ENCODE measurements at regions not wholly inside any gene's neighbourhood (a gene's known extent, or its start where the extent isn't known, plus 50 kb on each side); places are given as distances from the start of the nearest gene placed in this dataset.
A peak's percentile ranks its signal among the peaks of the same experiment; 100 is the strongest.

- TF ChIP-seq CTCF (IDR thresholded peaks at IDR 0.05) (peak; percentile 52), ELF1 (IDR thresholded peaks at IDR 0.05) (no peak), USF2 (IDR thresholded peaks at IDR 0.05; ENCODE audit: borderline replicate concordance, low read depth, low read length) (no peak), GATA2 (CRISPR knock-in tag; IDR thresholded peaks at IDR 0.05) (no peak)
These were observed 49.7 kb upstream of the POMGNT2 start for GRCh38 chr3:43155464-43156121.
